GM19397 (cell line): ENCODE measurements at regions not wholly inside any gene's neighbourhood (a gene's known extent, or its start where the extent isn't known, plus 50 kb on each side); places are given as distances from the start of the nearest gene placed in this dataset.
"Not testable (repeated sequence)": the region's sequence is repeated elsewhere in the genome, so short reads cannot be mapped to it uniquely, and the experiment has no call there.

Experiments
- ATAC-seq: cut with Tn5 transposase; IDR thresholded peaks from one replicate; pipeline ENCODE4 v1.9.1; 2021; ENCODE audit warnings: mild to moderate bottlenecking, moderate library complexity; ENCODE audit not compliant: unreplicated experiment

- ATAC-seq: no peak
Observed at GRCh38 chr3:163726125-163726524, 1352.2 kb downstream of the SI start.

GRCh38 chr3:163722405-163722804 is 1355.9 kb downstream of the SI start:
- no peak for ATAC-seq

GRCh38 chr3:163721596-163721995 is 1356.7 kb downstream of the SI start:
- ATAC-seq: no peak

GRCh38 chr3:163717377-163717776 is 1360.9 kb downstream of the SI start:
- ATAC-seq: no peak

- ATAC-seq: no peak
Observed at GRCh38 chr3:163708428-163708827, 1369.9 kb downstream of the SI start.

GRCh38 chr3:163707659-163708058 is 1370.6 kb downstream of the SI start:
- no peak for ATAC-seq

- not testable (repeated sequence) for ATAC-seq
Observed at GRCh38 chr3:163698221-163698620, 1380.1 kb downstream of the SI start.

DNA sequence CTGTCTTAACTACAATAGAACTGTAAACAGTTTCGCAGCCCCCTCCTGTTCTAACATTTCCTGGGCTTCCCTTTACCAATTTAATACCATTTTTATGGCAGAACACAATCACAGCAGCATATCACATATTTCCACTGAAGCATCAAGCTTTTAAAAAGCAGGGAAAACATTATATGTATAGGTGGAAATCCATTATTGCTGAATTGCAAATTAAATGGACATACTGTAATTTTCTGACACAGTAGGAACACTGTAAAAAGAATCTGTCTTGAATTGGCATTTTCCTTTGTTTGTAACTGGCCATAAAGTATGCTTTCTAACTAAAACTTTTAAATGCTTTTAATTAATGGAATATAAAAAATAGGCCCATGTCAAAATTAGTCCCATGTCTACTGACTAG is 1385.8 kb downstream of the SI start:
- no peak for ATAC-seq

- ATAC-seq: no peak
Observed at GRCh38 chr3:163684651-163685050, 1393.6 kb downstream of the SI start.

GRCh38 chr3:163672954-163673353 is 1405.3 kb downstream of the SI start:
- no peak for ATAC-seq

GRCh38 chr3:163671201-163671600 is 1407.1 kb downstream of the SI start:
- ATAC-seq: no peak

- no peak for ATAC-seq
Observed at GRCh38 chr3:163664466-163664865, 1413.8 kb downstream of the SI start.

DNA sequence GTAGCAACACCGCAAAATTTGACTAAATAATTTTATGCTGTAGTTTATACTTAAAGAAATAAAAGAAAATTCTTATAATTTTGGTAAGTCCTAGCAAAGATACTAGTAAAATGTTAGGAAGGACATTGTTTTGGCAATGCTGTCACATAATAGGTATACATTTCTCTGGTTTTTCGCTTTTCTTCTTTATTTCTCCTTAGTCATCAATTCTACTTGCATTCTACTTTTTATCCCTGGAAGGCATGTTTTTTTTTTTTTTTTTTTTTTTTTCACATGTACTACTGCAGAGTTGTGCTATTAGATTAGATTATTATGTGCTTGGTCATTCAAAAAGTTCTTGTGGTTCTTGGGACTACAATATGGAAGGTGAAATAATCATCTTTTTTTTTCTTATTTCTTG is 1421.2 kb downstream of the SI start:
- no peak for ATAC-seq

- no peak for ATAC-seq
Observed at GRCh38 chr3:163655021-163655420, 1423.3 kb downstream of the SI start.

- ATAC-seq: no peak
Observed at GRCh38 chr3:163644172-163644571, 1434.1 kb downstream of the SI start.

DNA sequence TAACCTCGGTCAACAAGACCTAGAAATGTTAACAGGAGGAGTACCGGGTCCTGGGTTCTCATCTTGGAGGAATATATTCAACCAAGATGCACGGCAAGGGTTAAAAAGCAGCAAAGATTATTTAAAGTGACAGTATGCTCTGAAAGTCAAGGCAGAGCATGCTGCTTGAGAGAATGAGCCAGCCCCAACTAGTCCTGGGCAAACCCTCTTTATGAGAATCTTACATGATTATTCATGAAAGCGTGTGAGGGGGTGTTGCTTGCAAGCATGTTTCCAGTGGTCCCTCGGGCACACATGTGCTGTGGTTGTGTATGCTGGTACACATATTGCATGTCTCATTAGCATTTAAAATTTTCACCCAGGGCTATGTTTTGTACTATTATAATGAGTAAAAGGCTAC is 1445.6 kb downstream of the SI start:
- no peak for ATAC-seq

DNA sequence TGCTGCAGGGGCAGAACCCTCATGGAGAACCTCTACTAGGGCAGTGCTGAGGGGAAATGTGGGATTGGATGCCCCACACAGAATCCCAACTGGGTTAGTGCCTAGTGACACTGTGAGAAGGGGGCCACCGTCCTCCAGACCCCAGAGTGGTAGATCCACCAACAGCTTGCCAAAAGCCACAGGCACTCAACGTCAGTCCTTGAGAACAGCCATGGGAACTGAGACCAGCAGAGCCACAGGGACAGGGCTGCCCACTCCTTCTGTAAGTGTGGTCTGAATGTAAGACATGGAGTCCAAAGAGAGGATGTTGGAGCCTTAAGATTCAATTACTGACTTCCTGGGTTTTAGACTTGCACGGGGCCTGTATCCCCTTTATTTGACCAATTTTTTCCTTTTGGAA is 1451.5 kb downstream of the SI start:
- no peak for ATAC-seq

GRCh38 chr3:163622384-163622783 is 1455.9 kb downstream of the SI start:
- no peak for ATAC-seq

- no peak for ATAC-seq
Observed at GRCh38 chr3:163614886-163615285, 1463.4 kb downstream of the SI start.

DNA sequence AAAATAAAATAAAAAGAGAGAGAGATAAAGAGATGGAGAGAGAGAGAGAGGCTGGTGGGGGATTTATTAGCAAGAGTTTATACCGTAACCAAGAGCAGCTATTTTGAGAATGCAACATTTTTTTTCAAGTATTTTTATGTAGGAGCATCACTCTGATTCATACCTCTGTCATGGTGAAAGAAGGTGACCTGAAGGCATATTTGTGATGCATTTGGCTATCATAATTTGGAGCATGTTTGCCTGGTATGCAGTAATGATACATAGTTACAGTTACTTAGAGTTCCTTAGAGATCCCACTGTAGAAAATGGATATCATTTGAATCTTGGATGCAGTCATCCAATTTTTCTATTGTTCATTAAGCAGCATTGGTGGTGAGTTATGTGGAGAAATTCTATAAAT is 1472.4 kb downstream of the SI start:
- no peak for ATAC-seq

- no peak for ATAC-seq
Observed at GRCh38 chr3:163601426-163601825, 1476.9 kb downstream of the SI start.

DNA sequence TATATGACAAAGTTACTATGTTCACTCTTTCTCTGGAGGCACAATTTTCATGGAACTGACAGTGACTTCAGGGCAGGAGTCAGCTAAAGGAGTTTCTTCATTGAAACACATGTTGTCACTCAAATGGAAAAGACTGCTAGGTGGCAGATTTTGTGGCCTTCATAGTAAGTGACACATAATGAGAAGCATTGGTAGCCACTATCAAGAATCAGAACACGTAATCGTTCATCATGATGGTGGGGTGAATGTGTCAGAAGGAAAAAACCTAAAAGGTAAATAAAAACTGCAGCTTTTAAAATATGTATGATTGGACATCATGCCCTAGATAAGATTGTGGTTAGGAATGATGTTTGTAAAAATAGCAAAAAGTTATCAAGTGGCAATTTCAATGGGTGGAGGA is 1491.0 kb downstream of the SI start:
- no peak for ATAC-seq

GRCh38 chr3:163582967-163583366 is 1495.3 kb downstream of the SI start:
- ATAC-seq: no peak

GRCh38 chr3:163577271-163577670 is 1501.0 kb downstream of the SI start:
- no peak for ATAC-seq
